ENCODE measurements at regions not wholly inside any gene's neighbourhood (a gene's known extent, or its start where the extent isn't known, plus 50 kb on each side); places are given as distances from the start of the nearest gene placed in this dataset.
"Not testable (repeated sequence)": the region's sequence is repeated elsewhere in the genome, so short reads cannot be mapped to it uniquely, and the experiment has no call there.

DNA sequence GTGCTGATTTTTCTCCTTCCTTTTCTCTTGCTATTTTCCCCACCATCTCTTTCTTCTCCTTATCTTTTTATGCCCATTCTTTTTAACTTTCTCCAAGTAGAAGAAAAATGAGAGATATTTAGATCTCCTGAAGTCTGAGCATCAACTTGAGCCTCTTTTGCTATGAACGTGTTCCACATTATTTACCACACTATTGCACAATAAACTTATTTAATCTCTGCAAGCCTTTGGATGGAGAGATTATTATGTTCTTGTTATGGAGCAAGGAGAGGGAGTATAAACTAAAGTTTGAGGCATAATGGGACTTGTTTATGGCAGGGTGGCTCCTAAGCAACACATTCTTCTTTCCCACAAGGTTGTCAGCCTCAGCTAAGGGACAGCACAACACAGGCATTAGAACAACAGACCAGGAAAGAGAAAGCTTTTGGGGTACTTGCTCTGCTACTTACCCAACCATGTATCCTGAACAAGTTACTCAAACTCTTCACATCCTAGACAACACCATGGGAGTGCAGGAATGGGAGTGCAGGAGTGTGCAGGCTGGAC, 365.5 kb upstream of the BOD1L1 start:
- H3K27me3 ChIP-seq (replicated peaks; ENCODE audit: insufficient read depth) = no peaks in the 10 kb centered on the region
- 32% methylated on average over 1 of the region's 1 CpG for WGBS
- no peaks in the 10 kb centered on the region for H3K9me3 ChIP-seq
- H3K36me3 ChIP-seq = no peaks in the 10 kb centered on the region
- no peak for DNase-seq (ENCODE audit: low spot score)
- H3K4me3 ChIP-seq = no peak overlapping the region
- intact Hi-C loops (cut with DNase I) = no loop called here
- TF ChIP-seq CTCF (IDR thresholded peaks at IDR 0.05) (no peak), POLR2A (IDR thresholded peaks at IDR 0.05) (no peak), POLR2AphosphoS5 (IDR thresholded peaks at IDR 0.05) (no peak)
- no peak overlapping the region for H3K27ac ChIP-seq
- H3K4me1 ChIP-seq (replicated peaks) = no peaks in the 10 kb centered on the region

GRCh38 chr4:13994016-13994415, 366.5 kb upstream of the BOD1L1 start:
- H3K9me3 ChIP-seq = no peaks in the 10 kb centered on the region
- DNase-seq (ENCODE audit: low spot score) = no peak
- H3K27ac ChIP-seq = no peak overlapping the region
- no peaks in the 10 kb centered on the region for H3K36me3 ChIP-seq
- no peaks in the 10 kb centered on the region for H3K4me1 ChIP-seq (replicated peaks)
- intact Hi-C loops (cut with DNase I) = no loop called here
- H3K27me3 ChIP-seq (replicated peaks; ENCODE audit: insufficient read depth) = no peaks in the 10 kb centered on the region
- no peak for TF ChIP-seq POLR2AphosphoS5 (IDR thresholded peaks at IDR 0.05)
- no peak for TF ChIP-seq CTCF (IDR thresholded peaks at IDR 0.05)
- TF ChIP-seq POLR2A (IDR thresholded peaks at IDR 0.05) = no peak
- WGBS = 90% methylated on average over 2 of the region's 2 CpGs
- H3K4me3 ChIP-seq = no peak overlapping the region

GRCh38 chr4:13998850-13999445, 371.4 kb upstream of the BOD1L1 start:
- Histone ChIP-seq H3K27me3 (replicated peaks; ENCODE audit: insufficient read depth) (no peaks in the 10 kb centered on the region), H3K4me1 (replicated peaks) (no peaks in the 10 kb centered on the region), H3K27ac (no peak overlapping the region), H3K9me3 (no peaks in the 10 kb centered on the region), H3K36me3 (no peaks in the 10 kb centered on the region), H3K4me3 (no peak overlapping the region)
- intact Hi-C loops (cut with DNase I) = no loop called here
- no peak for DNase-seq (ENCODE audit: low spot score)
- 41% methylated on average over 3 of the region's 3 CpGs for WGBS
- TF ChIP-seq POLR2A (IDR thresholded peaks at IDR 0.05) = no peak
- TF ChIP-seq POLR2AphosphoS5 (IDR thresholded peaks at IDR 0.05) = no peak
- no peak for TF ChIP-seq CTCF (IDR thresholded peaks at IDR 0.05)

DNA sequence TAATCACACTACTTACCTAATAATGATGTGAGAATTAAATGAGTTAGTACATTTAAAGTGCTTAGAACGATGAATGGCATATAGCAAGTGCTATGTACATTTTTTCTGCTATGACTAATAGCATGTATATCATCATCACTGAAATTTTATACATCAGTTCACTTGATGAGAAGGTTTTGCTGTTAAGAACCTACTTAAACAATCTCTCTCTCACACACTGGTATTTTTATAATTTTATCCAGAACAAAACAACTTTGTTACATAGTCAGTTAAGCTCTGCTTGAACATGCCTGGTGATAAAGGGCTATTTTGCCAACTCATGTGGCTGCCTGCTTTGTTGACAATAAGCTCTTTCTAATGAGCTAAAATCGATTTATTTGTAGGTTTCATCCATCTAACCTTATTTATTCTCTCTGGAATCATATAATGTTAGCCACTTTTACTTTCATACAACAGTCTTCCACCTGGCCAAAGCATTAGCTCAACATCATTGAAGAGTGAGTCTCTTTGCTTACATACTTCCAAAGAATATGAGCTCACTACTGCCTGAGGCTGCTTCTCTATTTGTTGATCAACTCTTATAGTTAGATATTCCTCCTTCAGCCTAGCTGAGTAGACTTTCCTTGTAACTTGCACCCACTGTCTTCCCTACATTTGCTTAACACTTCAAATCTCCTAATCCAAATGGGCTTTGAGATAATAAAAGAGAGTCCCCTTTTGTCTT, 372.7 kb upstream of the BOD1L1 start:
- H3K27me3 ChIP-seq (replicated peaks; ENCODE audit: insufficient read depth) = no peaks in the 10 kb centered on the region
- H3K4me3 ChIP-seq = no peak overlapping the region
- intact Hi-C loops (cut with DNase I) = no loop called here
- no peak overlapping the region for H3K27ac ChIP-seq
- 53% methylated on average over 2 of the region's 2 CpGs for WGBS
- H3K4me1 ChIP-seq (replicated peaks) = no peaks in the 10 kb centered on the region
- no peaks in the 10 kb centered on the region for H3K36me3 ChIP-seq
- TF ChIP-seq POLR2AphosphoS5 (IDR thresholded peaks at IDR 0.05) = no peak
- no peak for TF ChIP-seq CTCF (IDR thresholded peaks at IDR 0.05)
- no peak for TF ChIP-seq POLR2A (IDR thresholded peaks at IDR 0.05)
- no peaks in the 10 kb centered on the region for H3K9me3 ChIP-seq
- no peak for DNase-seq (ENCODE audit: low spot score)

DNA sequence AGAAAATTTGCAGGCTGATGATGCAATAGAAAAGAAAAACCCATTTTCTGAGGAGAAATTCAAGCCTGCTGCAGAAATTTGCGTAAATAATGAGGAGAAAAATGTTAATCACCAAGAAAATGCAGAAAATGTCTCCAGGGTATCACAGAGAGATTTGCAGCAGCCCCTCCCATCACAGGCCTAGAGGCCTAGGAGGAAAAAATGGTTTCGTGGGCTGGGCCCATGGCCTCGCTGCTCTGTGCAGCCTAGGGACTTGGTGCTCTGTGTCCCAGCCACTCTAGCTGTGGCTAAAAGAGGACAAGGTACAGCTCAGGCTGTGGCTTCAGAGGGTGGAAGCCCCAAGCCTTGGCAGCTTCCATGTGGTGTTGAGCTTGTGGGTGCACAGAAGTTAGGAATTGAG, 374.8 kb upstream of the BOD1L1 start:
- 87% methylated on average over 3 of the region's 3 CpGs for WGBS
- H3K4me1 ChIP-seq (replicated peaks); intact Hi-C loops (cut with DNase I); H3K4me3 ChIP-seq; H3K9me3 ChIP-seq; H3K27ac ChIP-seq; DNase-seq (ENCODE audit: low spot score); H3K27me3 ChIP-seq (replicated peaks; ENCODE audit: insufficient read depth); H3K36me3 ChIP-seq: not testable (repeated sequence)
